ENCODE measurements at regions not wholly inside any gene's neighbourhood (a gene's known extent, or its start where the extent isn't known, plus 50 kb on each side); places are given as distances from the start of the nearest gene placed in this dataset.
"Not testable (repeated sequence)": the region's sequence is repeated elsewhere in the genome, so short reads cannot be mapped to it uniquely, and the experiment has no call there.

DNA sequence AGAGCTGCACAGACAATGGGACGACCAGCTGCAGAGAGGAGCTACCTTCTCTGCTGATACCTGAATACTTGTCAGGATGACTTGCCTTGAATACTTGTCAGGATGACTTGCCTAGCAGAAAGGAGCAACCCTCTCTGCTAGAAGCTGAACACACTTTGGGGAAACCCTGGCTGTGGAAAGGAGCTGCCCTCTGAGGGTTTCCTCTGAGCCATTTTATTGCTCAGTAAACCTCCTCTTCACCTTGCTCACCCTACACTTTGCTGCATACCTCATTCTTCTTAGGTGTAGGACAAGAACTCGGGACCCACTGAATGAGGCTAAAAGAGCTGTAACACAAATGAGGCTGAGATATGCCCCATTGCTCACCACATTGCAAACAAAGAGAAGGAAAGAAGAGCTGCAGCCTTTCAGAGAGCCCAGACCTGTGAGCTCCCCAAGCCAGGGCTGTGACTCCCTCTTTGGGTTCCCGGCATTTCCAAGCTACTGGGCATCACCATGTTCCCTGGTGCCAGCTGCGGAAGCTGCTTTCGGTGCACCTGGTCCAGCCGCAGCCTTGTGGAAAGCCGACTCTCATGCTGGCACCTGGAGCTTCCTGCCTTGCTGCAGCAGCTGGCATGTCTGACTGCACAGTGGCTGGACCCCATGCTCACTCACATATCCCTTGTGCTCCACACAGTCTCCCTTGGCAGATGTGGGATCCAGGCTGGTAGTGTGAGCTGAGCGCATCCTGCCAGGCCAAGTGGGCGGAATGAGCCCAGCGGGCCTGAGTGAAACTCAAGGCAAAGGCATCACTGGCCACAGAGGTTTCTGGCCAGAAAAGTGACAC is 106.7 kb upstream of the AHI1 start:
- no peak for DNase-seq (ENCODE audit: low read depth in 2 of 2, low spot score in 1 of 2)

DNA sequence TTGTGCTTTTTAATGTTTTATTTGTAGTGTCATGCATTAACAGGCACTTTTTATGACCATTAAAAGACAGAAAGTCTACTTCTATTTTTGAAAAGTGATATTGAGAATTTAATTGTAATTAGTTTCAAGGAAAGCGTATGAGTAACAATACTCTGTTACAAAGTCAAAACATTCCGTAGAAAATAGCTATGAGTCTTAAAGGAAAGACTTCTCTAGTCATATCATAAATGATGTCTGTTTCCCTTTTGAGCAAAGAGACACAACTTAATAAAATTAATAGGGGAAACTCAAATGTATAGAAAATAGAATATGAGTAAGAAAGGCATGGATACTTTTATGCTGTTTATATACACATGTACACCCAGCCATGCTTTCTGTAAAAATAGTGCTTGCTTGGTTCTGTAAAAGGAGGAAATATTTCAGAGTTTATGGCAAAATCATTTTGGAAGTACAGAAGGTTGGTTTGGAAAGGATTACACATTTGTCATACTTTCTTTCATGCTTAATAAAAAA is 107.8 kb upstream of the AHI1 start:
- DNase-seq (ENCODE audit: low read depth in 2 of 2, low spot score in 1 of 2) = no peak

DNA sequence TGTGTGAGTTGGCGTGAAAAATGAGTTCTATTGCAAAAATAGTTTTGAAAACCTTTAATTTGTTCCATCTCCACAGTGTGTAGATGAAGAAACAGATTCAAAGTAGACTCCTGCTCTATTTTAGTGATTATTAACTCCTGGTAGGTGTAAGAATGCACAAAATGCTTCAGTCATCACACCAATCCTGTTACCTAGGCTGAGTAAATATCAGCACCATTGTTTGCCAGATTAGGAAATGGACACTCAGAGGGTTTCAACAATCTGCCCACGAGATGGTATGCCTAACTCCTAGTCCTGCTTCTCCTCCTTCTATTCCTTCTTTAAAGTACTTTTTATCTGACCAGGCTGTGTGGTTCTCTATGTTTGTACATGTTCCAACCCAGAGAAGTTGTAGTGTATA is 108.9 kb upstream of the AHI1 start:
- DNase-seq (ENCODE audit: low read depth in 2 of 2, low spot score in 1 of 2) = no peak

DNA sequence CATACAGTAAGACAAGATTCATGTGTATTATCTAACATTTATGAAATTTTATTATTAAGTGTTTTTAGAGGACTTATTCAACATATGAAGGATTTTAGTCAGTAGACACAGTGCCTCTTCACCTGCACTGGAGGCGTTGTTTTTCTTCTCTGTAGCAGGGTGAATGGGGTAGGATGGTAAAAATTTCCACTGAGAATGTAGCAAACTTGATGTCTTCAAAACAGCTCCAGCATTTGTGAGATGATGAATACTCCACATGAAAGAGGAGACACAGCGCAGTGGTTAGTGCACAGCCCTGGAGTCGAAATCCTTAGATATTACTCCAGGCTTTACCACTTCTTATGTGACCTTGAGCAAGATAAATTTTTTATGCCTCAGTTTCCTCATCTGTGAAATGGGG is 110.5 kb upstream of the AHI1 start:
- DNase-seq (ENCODE audit: low read depth in 2 of 2, low spot score in 1 of 2) = no peak

DNA sequence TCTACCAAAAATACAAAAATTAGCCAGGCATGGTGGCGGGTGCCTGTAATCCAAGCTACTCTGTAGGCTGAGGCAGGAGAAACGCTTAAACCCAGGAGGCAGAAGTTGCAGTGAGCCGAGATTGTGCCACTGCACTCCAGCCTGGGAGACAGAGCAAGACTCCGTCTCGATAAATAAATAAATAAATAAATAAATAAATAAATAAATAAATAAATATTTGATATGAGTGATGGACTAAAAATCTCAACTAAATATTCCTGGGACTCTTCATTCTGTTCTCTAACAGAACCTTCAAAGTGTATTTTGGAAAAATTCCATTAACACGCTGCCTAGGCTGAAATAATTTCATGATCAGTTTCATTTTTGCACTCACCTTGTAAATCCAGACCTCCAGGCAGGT is 112.7 kb upstream of the AHI1 start:
- DNase-seq (ENCODE audit: low read depth in 2 of 2, low spot score in 1 of 2) = not testable (repeated sequence)

DNA sequence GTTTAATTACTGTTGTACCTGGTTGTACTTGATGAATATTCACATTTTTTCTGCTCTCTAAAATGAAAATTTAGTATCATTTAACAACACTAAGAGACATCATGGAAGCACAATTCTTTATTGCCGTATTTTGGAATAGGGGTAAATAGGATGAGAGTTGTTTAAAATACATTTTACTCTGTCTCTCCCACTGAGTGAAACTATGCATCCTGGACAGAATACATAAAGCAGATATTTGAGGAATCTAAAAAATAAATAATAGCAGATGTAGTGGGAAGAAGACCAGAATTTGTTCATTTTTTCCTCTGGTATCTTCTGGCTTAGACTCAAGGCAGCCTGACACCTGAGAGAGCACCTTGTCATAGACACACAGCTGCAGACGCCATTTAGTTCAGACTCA is 119.1 kb upstream of the AHI1 start:
- DNase-seq (ENCODE audit: low read depth in 2 of 2, low spot score in 1 of 2) = no peak

DNA sequence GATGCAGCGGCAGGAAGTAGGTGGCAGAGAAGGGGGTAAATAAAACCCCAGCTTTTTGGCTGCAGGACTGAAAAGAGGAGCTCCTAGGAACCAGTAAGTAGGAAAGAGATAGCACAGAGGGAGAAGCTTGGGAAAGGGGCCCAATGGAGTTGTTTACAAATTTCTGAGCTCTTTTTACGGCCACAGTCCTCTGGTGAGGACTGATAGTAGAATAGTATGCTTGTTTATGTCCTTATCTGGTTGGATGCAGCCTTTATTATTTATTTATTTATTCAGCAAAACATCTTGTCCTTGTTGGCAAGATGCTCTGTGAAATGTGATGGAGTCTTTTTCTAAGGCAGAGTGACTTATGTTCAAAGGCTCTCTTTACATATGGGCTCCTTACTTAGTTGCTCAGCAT is 119.7 kb upstream of the AHI1 start:
- no peak for DNase-seq (ENCODE audit: low read depth in 2 of 2, low spot score in 1 of 2)

DNA sequence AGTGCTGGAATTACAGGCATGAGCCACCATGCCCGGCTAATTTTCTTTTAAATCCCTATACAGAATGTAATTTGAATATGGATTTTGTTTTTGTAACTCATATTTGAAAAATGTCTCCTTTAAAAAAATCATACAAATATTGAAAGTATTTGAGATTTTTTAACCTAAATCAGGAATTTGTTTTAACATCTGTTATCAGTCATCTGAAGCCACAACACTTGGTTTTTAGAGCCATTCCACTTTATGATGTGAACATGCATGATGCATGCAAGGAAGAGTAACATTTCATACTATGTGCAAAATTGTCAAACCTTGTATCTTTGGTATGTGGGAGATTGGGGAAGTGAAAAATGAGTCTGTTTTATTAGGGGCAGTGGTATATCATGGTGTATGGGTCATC is 124.5 kb upstream of the AHI1 start:
- no peak for DNase-seq (ENCODE audit: low read depth in 2 of 2, low spot score in 1 of 2)

DNA sequence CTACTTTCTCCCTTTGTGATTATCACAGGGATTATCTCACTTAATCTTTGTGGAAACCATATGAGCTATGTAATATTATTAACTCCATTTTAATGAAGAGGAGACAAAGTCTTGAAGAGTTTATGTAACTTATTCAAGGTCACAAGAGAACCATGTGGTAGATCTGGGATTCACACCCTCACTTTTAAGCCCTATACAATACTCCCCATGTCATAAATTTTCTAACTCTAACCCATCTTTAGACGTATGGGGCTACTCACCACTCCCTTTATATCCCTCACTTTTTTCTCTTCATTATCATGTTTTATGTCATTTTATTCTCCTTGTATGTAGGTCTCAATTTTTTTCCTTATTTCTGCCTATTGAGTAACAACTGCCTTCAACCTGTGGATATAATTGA is 126.4 kb upstream of the AHI1 start:
- no peak for DNase-seq (ENCODE audit: low read depth in 2 of 2, low spot score in 1 of 2)

DNA sequence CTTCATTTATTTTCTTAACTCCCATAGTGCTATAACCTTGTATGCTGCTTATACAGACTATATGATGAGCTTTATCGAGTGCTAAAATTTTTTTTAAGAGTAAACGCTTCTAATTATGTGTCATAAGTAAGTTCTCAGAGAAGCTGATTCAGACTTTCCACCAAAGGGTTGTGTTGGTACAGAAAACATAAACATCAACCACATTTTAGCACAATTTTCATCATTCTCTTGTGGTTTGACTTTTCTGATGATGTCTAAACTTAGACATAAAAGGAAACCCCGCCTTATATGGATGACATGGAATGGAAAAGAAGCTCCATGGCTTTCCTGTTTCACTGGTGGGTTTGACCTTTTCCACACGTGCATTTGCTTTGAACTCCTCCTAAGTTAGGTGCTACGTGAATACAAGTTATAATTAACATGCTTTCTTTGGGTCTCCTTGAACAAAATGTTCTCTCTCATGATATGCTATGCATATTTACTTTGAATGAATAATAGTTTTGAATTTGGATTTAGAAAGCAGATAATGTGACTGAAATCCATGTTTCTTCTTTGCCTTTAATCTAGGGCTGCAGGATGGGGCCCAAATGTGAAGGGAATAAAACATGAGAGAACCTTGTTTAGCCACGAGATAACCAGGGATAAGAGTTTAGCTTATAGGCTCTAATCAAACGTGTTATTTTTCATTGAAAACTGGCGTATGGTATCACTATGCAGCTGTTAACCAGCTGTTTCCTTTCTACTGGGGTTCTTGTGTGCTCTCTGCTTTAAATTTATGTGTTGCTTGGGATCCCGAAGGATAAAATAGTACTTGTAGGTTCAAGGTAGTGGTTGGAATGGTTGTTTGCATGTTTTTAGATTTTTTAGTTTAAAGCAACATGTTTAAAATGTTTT is 127.1 kb upstream of the AHI1 start:
- DNase-seq (ENCODE audit: low read depth in 2 of 2, low spot score in 1 of 2) = no peak

DNA sequence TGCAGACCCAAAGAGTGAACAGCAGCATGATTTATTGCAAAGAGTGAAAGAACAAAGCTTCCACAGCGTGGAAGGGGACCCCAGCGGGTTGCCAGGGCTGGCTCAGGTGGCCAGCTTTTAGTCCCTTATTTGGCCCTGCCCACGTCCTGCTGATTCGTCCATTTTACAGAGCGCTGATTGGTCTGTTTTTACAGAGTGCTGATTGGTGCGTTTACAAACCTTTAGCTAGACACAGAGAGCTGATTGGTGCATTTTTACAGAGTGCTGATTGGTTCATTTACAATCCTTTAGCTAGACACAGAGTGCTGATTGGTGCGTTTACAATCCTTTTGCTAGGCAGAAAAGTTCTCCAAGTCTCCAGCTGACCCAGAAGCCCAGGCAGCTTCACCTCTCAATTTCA is 128.5 kb upstream of the AHI1 start:
- DNase-seq (ENCODE audit: low read depth in 2 of 2, low spot score in 1 of 2) = not testable (repeated sequence)

DNA sequence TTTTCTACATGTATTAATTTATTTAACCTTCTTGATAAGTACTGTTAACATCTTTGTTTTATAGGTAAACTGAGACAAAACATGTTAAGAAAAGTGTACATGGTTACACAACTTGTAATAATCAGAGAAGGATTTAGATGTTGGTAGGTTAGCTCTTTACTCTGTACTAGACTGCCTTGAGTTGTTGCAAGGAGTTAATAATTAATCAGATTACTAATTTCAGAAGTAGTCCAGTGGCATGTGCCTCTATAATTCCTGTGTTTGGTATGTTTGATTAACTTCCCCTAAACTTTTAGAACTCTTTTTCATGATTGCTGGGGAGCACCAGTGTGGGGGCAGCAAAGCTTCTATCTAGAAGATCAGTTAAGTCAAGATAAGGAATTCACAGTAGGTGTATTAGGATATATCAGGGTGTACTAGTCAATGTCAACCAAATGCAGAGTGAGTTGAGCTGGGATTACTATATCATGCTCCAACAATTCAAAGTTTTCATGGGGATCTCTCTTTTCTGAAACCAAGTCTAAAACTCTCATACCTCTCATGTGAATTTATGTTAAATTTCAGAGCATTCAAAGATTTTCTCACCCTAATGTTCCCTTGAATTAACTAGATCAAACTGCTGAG is 129.7 kb upstream of the AHI1 start:
- DNase-seq (ENCODE audit: low read depth in 2 of 2, low spot score in 1 of 2) = no peak

DNA sequence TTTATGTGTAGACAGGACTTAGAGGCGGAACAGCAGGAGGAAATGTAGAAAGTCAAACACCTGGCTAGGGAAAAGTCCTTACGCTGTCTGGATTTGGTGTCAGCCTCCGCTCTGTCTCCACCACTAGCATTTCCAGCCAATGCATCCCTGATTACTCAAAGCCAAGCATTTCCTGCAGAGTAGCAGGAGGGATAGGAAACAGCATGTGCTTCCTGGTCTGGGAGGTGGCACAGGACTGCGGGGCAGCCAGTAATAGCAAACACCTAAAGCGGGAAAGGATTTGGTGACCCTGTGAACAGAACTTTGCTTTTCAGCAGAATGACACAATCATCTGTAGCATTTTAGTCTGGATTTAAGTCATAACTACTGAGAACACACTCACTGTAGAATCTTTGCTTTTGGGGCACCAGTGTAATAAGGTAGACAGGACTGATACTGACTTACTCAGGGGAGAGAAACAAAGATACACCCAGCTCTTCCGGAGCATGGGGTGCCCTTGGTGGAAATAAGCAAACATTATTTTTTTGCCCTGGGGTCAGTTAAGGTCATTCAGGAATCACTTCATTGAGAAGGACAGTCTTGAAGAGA is 133.3 kb upstream of the AHI1 start:
- DNase-seq (ENCODE audit: low read depth in 2 of 2, low spot score in 1 of 2) = no peak

DNA sequence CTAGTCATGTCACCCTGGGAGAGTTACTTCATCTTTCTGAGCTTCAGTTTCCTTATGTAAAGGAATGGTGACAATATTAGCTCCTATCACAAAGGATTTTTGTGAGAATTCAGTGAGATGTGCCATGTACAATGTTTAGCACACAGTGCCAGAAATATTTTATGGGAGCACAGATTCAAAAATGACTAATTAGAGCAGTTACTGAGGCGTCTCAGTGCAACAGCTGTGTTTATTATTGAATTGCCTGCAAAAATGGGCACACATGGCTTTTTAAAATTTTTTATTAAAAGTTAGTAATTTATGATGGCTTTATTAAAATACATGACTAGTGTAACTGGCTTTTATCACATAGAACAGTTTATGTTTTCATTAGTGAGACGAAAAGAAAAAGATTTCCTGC is 134.3 kb upstream of the AHI1 start:
- no peak for DNase-seq (ENCODE audit: low read depth in 2 of 2, low spot score in 1 of 2)

DNA sequence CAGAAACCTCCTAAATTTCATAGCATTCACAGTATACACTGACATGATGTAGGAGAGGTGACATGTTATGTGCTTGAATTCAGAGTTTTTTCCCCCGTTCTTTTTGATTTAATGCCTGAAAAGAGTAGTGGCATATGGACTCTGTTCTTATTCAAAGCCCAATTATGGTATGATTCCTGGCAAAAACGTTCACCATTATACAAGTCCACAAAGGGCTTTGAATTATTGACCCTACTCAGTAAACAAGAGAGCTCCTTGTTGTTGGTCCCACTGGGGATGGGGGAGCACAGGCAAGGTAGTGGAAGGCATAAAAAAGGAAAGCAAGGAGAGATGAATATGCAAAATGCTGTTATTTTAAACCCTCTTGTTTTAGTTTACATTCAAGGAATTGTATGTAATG is 136.0 kb upstream of the AHI1 start:
- DNase-seq (ENCODE audit: low read depth in 2 of 2, low spot score in 1 of 2) = no peak

DNA sequence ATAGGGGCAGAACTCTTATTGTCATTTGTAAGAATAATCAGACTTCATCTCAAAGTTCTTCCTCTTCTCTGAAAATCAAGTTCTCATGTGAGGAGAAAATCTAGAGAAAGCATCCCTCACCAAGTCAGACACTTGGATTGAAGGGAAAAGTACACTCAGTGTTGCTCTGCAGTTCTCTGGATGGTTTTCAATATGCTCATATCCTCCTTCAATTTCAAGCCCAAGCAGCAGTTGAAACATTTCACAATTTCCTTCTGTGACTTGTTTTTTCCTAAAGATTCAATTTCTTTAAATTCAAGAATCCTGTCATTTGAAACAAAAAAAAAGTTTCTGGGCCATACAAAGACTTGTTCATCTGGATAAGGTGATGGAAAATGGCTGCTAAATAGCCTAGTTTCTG is 140.2 kb upstream of the AHI1 start:
- no peak for DNase-seq (ENCODE audit: low read depth in 2 of 2, low spot score in 1 of 2)

DNA sequence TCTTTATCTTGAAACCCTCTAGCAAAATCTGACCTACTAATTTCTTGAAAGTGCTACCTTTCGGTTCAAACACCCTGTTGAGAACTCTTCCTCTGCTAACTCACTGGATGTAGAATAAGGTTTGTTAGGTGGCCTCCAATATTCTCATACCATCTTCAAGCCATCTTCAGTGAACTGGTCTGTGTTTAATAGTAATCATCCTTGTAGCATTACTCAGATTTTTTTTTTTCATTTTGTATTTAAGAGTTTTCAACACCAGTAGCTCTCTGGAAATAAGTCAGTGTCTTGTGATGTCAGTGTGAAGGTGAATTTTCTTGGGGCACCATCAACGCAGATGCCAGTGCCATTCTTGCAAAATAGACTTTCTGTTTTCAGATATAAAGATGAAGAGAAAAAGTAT is 140.6 kb upstream of the AHI1 start:
- no peak for DNase-seq (ENCODE audit: low read depth in 2 of 2, low spot score in 1 of 2)

DNA sequence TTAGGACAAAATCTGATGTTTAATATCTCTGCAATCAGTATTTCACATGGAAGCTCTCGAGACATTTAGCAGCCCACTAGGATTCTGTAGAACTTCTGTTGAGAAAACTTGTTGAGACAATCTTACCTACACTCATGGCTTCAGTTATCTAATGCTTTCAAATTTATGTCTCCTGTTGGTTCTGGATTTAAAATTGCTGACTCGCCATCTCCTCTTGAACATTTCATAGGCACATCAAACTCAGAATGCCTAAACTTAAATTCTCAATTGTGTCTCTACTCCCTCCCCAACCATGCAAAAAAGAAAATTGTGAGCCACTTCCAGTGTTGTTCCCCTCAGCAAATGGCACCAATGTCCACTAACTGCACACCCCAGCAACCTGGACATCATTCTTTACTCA is 142.5 kb upstream of the AHI1 start:
- DNase-seq (ENCODE audit: low read depth in 2 of 2, low spot score in 1 of 2) = no peak

DNA sequence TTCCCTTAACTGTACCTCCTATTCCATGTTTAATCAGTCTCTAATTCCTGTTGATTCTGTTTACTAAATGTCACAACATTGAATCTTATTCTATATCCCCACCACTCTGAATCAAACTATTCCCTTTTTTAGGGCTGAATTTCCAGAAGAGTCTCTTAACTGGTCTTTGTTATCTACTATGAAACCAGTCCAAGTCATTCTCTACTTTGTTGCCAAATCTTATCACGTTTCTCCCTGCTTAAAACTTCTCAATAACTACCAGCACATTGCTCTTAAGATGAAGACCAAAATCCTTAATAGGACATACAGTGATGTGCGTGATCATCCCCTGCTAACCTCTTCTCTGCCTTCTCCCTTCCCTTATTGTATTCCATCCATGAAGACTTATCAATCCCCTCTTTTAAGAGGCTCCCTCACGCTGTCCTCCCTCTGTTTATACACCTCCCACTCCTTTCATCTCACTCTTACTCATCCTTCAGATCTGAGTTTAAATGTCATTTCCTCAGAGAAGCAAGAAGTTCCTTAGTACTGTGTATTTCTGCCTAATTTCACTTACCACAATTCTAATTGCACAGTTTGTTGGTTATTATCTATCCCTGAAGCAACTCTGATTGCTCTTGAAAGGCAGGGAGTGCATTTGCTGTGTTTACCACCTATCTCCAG is 143.0 kb upstream of the AHI1 start:
- no peak for DNase-seq (ENCODE audit: low read depth in 2 of 2, low spot score in 1 of 2)

DNA sequence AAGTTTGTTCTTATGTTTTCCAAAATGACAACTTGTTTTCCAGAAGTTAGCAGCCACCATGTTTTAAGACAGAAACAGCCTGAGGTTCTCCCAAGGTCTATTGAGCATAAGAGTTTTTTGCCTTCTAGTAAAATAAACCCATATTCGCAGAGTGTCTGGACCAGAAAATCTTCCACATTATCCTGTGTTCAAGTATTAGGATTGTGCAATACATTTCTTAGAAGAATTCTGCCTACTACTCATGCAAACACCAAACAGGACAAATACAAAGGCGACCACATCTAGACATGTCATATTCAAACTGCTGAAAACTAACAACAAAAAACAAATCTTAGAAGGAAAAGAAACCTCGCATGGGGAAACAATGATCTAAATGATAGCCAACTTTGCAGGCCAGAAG is 145.4 kb upstream of the AHI1 start:
- no peak for DNase-seq (ENCODE audit: low read depth in 2 of 2, low spot score in 1 of 2)

DNA sequence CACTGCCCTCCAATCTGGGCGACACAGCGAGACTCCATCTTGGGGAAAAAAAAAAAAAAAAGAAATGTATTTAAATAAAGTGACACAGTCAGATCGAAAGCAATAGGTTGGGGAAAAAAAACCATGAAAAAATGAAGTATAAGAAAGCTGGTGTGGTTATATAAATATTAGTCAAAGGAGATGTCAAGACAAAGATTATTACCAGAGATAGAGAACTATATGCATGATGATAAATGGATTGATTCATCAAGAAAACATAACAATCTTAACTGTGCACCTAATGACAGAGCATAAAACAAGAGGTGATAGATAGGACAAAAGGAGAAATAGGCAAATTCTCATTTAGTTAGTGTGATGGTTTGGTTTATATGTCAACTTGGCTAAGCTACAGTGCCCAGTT is 146.9 kb upstream of the AHI1 start:
- no peak for DNase-seq (ENCODE audit: low read depth in 2 of 2, low spot score in 1 of 2)
